ENCODE measurements at regions not wholly inside any gene's neighbourhood (a gene's known extent, or its start where the extent isn't known, plus 50 kb on each side); places are given as distances from the start of the nearest gene placed in this dataset.

GRCh38 chr9:17862629-17863028 is 283.8 kb downstream of the SH3GL2 start (continued):
- TF ChIP-seq, protein P1, sequence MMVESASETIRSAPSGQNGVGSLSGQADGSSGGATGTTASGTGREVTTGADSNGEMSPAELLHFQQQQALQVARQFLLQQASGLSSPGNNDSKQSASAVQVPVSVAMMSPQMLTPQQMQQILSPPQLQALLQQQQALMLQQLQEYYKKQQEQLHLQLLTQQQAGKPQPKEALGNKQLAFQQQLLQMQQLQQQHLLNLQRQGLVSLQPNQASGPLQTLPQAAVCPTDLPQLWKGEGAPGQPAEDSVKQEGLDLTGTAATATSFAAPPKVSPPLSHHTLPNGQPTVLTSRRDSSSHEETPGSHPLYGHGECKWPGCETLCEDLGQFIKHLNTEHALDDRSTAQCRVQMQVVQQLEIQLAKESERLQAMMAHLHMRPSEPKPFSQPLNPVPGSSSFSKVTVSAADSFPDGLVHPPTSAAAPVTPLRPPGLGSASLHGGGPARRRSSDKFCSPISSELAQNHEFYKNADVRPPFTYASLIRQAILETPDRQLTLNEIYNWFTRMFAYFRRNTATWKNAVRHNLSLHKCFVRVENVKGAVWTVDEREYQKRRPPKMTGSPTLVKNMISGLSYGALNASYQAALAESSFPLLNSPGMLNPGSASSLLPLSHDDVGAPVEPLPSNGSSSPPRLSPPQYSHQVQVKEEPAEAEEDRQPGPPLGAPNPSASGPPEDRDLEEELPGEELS (CRISPR knock-in tag; IDR thresholded peaks at IDR 0.05) = no peak
- TF ChIP-seq RELA (CRISPR knock-in tag; IDR thresholded peaks at IDR 0.05; ENCODE audit: borderline replicate concordance) = no peak
- TF ChIP-seq, protein P2, sequence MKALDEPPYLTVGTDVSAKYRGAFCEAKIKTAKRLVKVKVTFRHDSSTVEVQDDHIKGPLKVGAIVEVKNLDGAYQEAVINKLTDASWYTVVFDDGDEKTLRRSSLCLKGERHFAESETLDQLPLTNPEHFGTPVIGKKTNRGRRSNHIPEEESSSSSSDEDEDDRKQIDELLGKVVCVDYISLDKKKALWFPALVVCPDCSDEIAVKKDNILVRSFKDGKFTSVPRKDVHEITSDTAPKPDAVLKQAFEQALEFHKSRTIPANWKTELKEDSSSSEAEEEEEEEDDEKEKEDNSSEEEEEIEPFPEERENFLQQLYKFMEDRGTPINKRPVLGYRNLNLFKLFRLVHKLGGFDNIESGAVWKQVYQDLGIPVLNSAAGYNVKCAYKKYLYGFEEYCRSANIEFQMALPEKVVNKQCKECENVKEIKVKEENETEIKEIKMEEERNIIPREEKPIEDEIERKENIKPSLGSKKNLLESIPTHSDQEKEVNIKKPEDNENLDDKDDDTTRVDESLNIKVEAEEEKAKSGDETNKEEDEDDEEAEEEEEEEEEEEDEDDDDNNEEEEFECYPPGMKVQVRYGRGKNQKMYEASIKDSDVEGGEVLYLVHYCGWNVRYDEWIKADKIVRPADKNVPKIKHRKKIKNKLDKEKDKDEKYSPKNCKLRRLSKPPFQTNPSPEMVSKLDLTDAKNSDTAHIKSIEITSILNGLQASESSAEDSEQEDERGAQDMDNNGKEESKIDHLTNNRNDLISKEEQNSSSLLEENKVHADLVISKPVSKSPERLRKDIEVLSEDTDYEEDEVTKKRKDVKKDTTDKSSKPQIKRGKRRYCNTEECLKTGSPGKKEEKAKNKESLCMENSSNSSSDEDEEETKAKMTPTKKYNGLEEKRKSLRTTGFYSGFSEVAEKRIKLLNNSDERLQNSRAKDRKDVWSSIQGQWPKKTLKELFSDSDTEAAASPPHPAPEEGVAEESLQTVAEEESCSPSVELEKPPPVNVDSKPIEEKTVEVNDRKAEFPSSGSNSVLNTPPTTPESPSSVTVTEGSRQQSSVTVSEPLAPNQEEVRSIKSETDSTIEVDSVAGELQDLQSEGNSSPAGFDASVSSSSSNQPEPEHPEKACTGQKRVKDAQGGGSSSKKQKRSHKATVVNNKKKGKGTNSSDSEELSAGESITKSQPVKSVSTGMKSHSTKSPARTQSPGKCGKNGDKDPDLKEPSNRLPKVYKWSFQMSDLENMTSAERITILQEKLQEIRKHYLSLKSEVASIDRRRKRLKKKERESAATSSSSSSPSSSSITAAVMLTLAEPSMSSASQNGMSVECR (CRISPR knock-in tag; IDR thresholded peaks at IDR 0.05; ENCODE audit: borderline replicate concordance) = no peak
- TF ChIP-seq ZNF219 (CRISPR knock-in tag; IDR thresholded peaks at IDR 0.05; ENCODE audit: borderline replicate concordance) = no peak
- no peak for TF ChIP-seq OVOL2 (CRISPR knock-in tag; IDR thresholded peaks at IDR 0.05; ENCODE audit: borderline replicate concordance)
- TF ChIP-seq FOXP1 (CRISPR knock-in tag; IDR thresholded peaks at IDR 0.05; ENCODE audit: borderline replicate concordance) = no peak
- TF ChIP-seq, protein P3, sequence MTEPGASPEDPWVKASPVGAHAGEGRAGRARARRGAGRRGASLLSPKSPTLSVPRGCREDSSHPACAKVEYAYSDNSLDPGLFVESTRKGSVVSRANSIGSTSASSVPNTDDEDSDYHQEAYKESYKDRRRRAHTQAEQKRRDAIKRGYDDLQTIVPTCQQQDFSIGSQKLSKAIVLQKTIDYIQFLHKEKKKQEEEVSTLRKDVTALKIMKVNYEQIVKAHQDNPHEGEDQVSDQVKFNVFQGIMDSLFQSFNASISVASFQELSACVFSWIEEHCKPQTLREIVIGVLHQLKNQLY (CRISPR knock-in tag; IDR thresholded peaks at IDR 0.05) = no peak
- no peak for TF ChIP-seq FOXK1 (CRISPR knock-in tag; IDR thresholded peaks at IDR 0.05)
- no peak for TF ChIP-seq SMAD3 (CRISPR knock-in tag; IDR thresholded peaks at IDR 0.05; ENCODE audit: borderline replicate concordance)
- TF ChIP-seq ESRRA (CRISPR knock-in tag; IDR thresholded peaks at IDR 0.05; ENCODE audit: borderline replicate concordance) = no peak
- no peak for TF ChIP-seq FOXJ3 (CRISPR knock-in tag; IDR thresholded peaks at IDR 0.05; ENCODE audit: borderline replicate concordance)
- no peak for TF ChIP-seq IRF2 (CRISPR knock-in tag; IDR thresholded peaks at IDR 0.05; ENCODE audit: borderline replicate concordance, low read depth)
- no peak for TF ChIP-seq ZNF512 (CRISPR knock-in tag; IDR thresholded peaks at IDR 0.05; ENCODE audit: borderline replicate concordance)

DNA sequence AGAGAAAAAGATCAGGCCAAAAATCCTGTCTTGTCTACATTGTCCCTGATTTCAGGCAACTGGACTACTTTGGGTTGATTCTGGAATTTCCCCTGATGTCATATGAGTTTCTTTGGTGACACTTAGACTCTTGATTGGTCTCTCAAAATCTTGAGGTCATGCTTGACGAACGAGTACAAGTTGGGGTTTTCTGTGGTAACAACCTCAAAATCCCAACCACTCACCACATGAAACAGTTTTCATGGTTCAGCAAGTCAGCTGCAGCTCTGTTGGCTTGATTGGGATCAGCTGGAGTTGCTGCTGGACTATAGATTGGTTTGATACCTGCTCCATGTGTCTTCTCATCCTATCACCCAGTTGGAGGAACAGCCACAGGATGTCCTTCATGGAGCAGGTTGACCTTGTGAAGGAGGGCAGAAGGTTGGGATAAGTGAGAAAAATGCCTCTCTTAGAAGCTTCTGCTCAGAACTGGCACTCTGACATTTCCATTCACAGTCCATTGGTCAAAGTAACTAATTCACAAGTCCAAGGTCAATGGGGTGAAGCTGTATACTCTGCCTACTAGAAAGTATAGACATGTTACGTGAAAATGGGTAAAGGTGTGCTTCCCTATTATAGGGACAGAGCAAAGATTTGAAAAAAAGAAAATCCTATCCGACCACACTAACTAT is 284.5 kb downstream of the SH3GL2 start:
- TF ChIP-seq CREB1 (CRISPR knock-in tag; IDR thresholded peaks at IDR 0.05) (no peak), RORB (CRISPR knock-in tag; IDR thresholded peaks at IDR 0.05) (no peak), ATF2 (CRISPR knock-in tag; IDR thresholded peaks at IDR 0.05; ENCODE audit: borderline replicate concordance, low read depth) (no peak), CREM (CRISPR knock-in tag; IDR thresholded peaks at IDR 0.05) (no peak), USF1 (CRISPR knock-in tag; IDR thresholded peaks at IDR 0.05) (no peak), FOXP1 (CRISPR knock-in tag; IDR thresholded peaks at IDR 0.05; ENCODE audit: borderline replicate concordance) (no peak), ZBTB21 (CRISPR knock-in tag; IDR thresholded peaks at IDR 0.05; ENCODE audit: borderline replicate concordance) (no peak), SP1 (CRISPR knock-in tag; conservative IDR thresholded peaks at IDR 0.05) (no peak), ELF4 (CRISPR knock-in tag; IDR thresholded peaks at IDR 0.05; ENCODE audit: low read depth) (no peak), SMAD4 (CRISPR knock-in tag; IDR thresholded peaks at IDR 0.05) (no peak)
- TF ChIP-seq, protein P4, sequence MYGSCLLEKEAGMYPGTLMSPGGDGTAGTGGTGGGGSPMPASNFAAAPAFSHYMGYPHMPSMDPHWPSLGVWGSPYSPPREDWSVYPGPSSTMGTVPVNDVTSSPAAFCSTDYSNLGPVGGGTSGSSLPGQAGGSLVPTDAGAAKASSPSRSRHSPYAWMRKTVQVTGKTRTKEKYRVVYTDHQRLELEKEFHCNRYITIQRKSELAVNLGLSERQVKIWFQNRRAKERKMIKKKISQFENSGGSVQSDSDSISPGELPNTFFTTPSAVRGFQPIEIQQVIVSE (CRISPR knock-in tag; IDR thresholded peaks at IDR 0.05; ENCODE audit: borderline replicate concordance) = no peak
- Mint-ChIP-seq H3K4me1 (no peaks in the 10 kb centered on the region), H3K4me3 (no peak overlapping the region), H3K36me3 (no peaks in the 10 kb centered on the region), H3K27me3 (ENCODE audit: low read depth) (no peaks in the 10 kb centered on the region), H3K27ac (no peak overlapping the region), H3K9me3 (no peaks in the 10 kb centered on the region)
- ATAC-seq = no peak
- DNase-seq (ENCODE audit: low spot score) = no peak
- ChIA-PET POLR2A (no interaction called here), CTCF (no interaction called here)

Measured in WTC11 (cell line).